HG03196 (cell line): ENCODE measurements at regions not wholly inside any gene's neighbourhood (a gene's known extent, or its start where the extent isn't known, plus 50 kb on each side); places are given as distances from the start of the nearest gene placed in this dataset.
"Not testable (repeated sequence)": the region's sequence is repeated elsewhere in the genome, so short reads cannot be mapped to it uniquely, and the experiment has no call there.

Experiments
- ATAC-seq: cut with Tn5 transposase; IDR thresholded peaks from one replicate; pipeline ENCODE4 v1.9.1; 2021; ENCODE audit not compliant: unreplicated experiment

- ATAC-seq = no peak
Measured at GRCh38 chr7:17085186-17085585, 203.4 kb upstream of the AGR3 start.

GRCh38 chr7:17086403-17086802 is 204.6 kb upstream of the AGR3 start:
- no peak for ATAC-seq

- ATAC-seq = no peak
Measured at GRCh38 chr7:17090751-17091150, 207.7 kb upstream of the AHR start.

- no peak for ATAC-seq
Measured at GRCh38 chr7:17093461-17093860, 205.0 kb upstream of the AHR start.

- ATAC-seq = no peak
Measured at GRCh38 chr7:17094963-17095574, 203.4 kb upstream of the AHR start.

- no peak for ATAC-seq
Measured at GRCh38 chr7:17095931-17096330, 202.5 kb upstream of the AHR start.

- ATAC-seq = no peak
Measured at GRCh38 chr7:17097668-17098297, 200.7 kb upstream of the AHR start.

GRCh38 chr7:17098515-17098914 is 199.9 kb upstream of the AHR start:
- no peak for ATAC-seq

- ATAC-seq = no peak
Measured at GRCh38 chr7:17099083-17099973, 199.1 kb upstream of the AHR start.

GRCh38 chr7:17099974-17100509 is 198.4 kb upstream of the AHR start:
- not testable (repeated sequence) for ATAC-seq

- ATAC-seq = no peak
Measured at GRCh38 chr7:17101207-17101696, 197.2 kb upstream of the AHR start.

GRCh38 chr7:17103170-17103569 is 195.3 kb upstream of the AHR start:
- ATAC-seq = no peak

- no peak for ATAC-seq
Measured at GRCh38 chr7:17103984-17104383, 194.5 kb upstream of the AHR start.

GRCh38 chr7:17104419-17104818 is 194.0 kb upstream of the AHR start:
- no peak for ATAC-seq

GRCh38 chr7:17105701-17106100 is 192.8 kb upstream of the AHR start:
- no peak for ATAC-seq

GRCh38 chr7:17108049-17108584 is 190.3 kb upstream of the AHR start:
- no peak for ATAC-seq

- no peak for ATAC-seq
Measured at GRCh38 chr7:17109020-17109419, 189.4 kb upstream of the AHR start.

GRCh38 chr7:17113770-17114169 is 184.7 kb upstream of the AHR start:
- ATAC-seq = not testable (repeated sequence)

GRCh38 chr7:17118412-17118811 is 180.0 kb upstream of the AHR start:
- ATAC-seq = no peak

- no peak for ATAC-seq
Measured at GRCh38 chr7:17120756-17121155, 177.7 kb upstream of the AHR start.

GRCh38 chr7:17121671-17122070 is 176.8 kb upstream of the AHR start:
- no peak for ATAC-seq
